Transverse colon (tissue), 4 donors: ENCODE measurements at regions not wholly inside any gene's neighbourhood (a gene's known extent, or its start where the extent isn't known, plus 50 kb on each side); places are given as distances from the start of the nearest gene placed in this dataset.

ENCODE experiments used
- CTCF ChIP-seq, 5 experiments: fragments of 200-600 bp in 3 of 5; fragments of 450-650 bp in 2 of 5; sonication (generic) in 3 of 5; IDR thresholded peaks; 1 replicate in 2 of 5; 2 replicates in 3 of 5; pipeline ENCODE4 v1.5.1; 2016 to 2017; ENCODE audit warnings: antibody characterized with exemption in 5 of 5, inconsistent platforms in 3 of 5, mild to moderate bottlenecking in 2 of 5, moderate library complexity in 1 of 5
- EP300 ChIP-seq: sonication (generic); formaldehyde crosslinking; IDR thresholded peaks from one replicate; pipeline ENCODE4 v1.6.1; 2017; ENCODE audit warnings: antibody characterized with exemption, low read depth
- POLR2A ChIP-seq: fragments of 450-650 bp; IDR thresholded peaks from one replicate; pipeline ENCODE4 v1.6.1; 2016; ENCODE audit warnings: antibody characterized with exemption, mild to moderate bottlenecking, moderate library complexity
- POLR2AphosphoS5 ChIP-seq, 3 donors: sonication (generic); formaldehyde crosslinking; IDR thresholded peaks; one replicate each; pipeline ENCODE4 v1.6.1; 2016; ENCODE audit warnings: antibody characterized with exemption in 3 of 3

- TF ChIP-seq CTCF (IDR thresholded peaks at IDR 0.05) (no peak), POLR2A (no peak), EP300 (no peak), POLR2AphosphoS5 (IDR thresholded peaks at IDR 0.05) (no peak)
Observed at GRCh38 chr12:93145086-93145485, 216.0 kb upstream of the EEA1 start.
